RWPE2 (cell line): ENCODE measurements at regions not wholly inside any gene's neighbourhood (a gene's known extent, or its start where the extent isn't known, plus 50 kb on each side); places are given as distances from the start of the nearest gene placed in this dataset.

Experiments
- ATAC-seq: fragments of 200-7000 bp; cut with Tn5 transposase; 3 replicates; pipeline ENCODE4 v1.9.1; 2021; ENCODE audit warnings: low read depth
- DNase-seq: peaks from one replicate; pipeline ENCODE4 v3.0.0-alpha.2; 2020; ENCODE audit warnings: low spot score
- H3K27ac ChIP-seq: fragments of 450-650 bp; 2 replicates; pipeline ENCODE4 v1.5.1; 2017; ENCODE audit warnings: mild to moderate bottlenecking; ENCODE audit not compliant: poor library complexity, severe bottlenecking
- H3K27me3 ChIP-seq: fragments of 250-450 bp; sonication (Bioruptor Pico); 2 replicates; pipeline ENCODE4 v1.5.1; 2021; ENCODE audit warnings: mild to moderate bottlenecking, moderate library complexity; ENCODE audit not compliant: insufficient read depth, poor library complexity, severe bottlenecking
- H3K36me3 ChIP-seq: fragments of 250-450 bp; sonication (Bioruptor Pico); 2 replicates; pipeline ENCODE4 v1.5.1; 2020; ENCODE audit warnings: low read depth, mild to moderate bottlenecking, moderate library complexity
- H3K4me1 ChIP-seq: fragments of 250-450 bp; sonication (Bioruptor Pico); 2 replicates; pipeline ENCODE4 v1.5.1; 2021; ENCODE audit warnings: mild to moderate bottlenecking, moderate library complexity; ENCODE audit not compliant: insufficient read depth, poor library complexity, severe bottlenecking
- H3K4me3 ChIP-seq: fragments of 250-450 bp; sonication (Bioruptor Pico); 2 replicates; pipeline ENCODE4 v1.5.1; 2021; ENCODE audit warnings: mild to moderate bottlenecking, moderate library complexity; ENCODE audit not compliant: severe bottlenecking
- H3K9me3 ChIP-seq: fragments of 250-450 bp; sonication (Bioruptor Pico); 2 replicates; pipeline ENCODE4 v1.5.1; 2021; ENCODE audit warnings: mild to moderate bottlenecking, moderate library complexity; ENCODE audit not compliant: severe bottlenecking
- TF ChIP-seq, protein P1 (sequence below): fragments of 450-650 bp; IDR thresholded peaks from one replicate; pipeline ENCODE4 v1.5.1; 2017; ENCODE audit warnings: mild to moderate bottlenecking, moderate library complexity; ENCODE audit not compliant: poor library complexity, severe bottlenecking

DNA sequence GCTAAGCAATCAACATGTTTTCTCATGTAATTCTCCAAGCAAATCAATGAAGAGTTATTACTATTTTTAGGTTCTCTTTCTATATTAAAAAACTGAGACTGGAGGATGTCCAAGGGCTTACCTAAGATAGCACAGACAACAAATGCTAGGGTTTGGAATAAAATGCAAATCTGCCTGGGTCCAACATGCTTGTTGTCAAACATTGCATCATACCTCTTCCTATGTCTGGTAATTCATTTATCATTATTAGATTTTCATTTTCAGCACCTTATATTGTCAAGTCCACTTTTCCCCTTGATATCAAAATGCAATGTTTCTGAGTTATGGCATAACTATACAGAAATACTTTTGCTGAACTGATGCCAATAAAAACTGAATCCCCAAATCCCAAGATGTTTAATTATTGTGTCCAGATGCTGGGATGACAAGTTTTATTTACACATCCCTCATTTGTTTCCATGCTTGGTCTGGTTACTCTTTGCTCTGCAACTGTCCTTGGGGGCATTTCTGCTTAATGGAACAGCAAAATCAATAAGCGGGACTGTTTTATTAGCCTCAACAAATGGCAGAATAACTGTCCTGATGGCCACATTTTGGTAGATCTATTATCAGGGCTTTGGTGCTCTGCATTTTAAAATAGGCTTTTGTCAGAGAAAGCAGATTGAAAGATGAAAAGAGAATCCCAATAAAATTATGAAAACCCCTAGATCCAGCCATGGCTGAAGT lies 86.0 kb downstream of the C11orf87 start:
- no peaks in the 10 kb centered on the region for H3K27me3 ChIP-seq
- H3K27ac ChIP-seq: no peak overlapping the region
- no peaks in the 10 kb centered on the region for H3K4me1 ChIP-seq
- ATAC-seq (no peak), DNase-seq (no peak)
- TF ChIP-seq, protein P1, sequence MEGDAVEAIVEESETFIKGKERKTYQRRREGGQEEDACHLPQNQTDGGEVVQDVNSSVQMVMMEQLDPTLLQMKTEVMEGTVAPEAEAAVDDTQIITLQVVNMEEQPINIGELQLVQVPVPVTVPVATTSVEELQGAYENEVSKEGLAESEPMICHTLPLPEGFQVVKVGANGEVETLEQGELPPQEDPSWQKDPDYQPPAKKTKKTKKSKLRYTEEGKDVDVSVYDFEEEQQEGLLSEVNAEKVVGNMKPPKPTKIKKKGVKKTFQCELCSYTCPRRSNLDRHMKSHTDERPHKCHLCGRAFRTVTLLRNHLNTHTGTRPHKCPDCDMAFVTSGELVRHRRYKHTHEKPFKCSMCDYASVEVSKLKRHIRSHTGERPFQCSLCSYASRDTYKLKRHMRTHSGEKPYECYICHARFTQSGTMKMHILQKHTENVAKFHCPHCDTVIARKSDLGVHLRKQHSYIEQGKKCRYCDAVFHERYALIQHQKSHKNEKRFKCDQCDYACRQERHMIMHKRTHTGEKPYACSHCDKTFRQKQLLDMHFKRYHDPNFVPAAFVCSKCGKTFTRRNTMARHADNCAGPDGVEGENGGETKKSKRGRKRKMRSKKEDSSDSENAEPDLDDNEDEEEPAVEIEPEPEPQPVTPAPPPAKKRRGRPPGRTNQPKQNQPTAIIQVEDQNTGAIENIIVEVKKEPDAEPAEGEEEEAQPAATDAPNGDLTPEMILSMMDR: no peak
- H3K9me3 ChIP-seq: no peaks in the 10 kb centered on the region
- no peaks in the 10 kb centered on the region for H3K36me3 ChIP-seq
- no peak overlapping the region for H3K4me3 ChIP-seq

DNA sequence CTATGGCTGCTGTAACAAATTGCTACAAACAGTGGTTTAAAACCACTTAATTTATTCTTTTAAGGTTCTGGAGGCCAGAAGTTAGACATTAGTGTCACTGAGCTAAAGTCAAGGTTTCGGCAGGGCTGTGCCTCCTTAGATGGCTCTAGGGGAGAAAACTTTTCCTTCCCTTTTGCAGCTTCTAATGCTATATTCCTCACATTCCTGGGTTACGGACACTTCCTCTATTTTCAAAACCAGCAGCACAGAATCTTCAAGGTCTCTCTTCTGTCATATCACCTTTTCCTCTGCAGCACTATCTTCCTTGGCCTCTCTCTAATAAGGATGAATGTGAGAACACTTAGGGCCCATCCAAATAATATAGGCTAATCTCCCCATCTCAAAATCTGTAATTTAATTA lies 87.0 kb downstream of the C11orf87 start:
- TF ChIP-seq, protein P1: no peak
- Histone ChIP-seq H3K36me3 (no peaks in the 10 kb centered on the region), H3K27me3 (no peaks in the 10 kb centered on the region)

DNA sequence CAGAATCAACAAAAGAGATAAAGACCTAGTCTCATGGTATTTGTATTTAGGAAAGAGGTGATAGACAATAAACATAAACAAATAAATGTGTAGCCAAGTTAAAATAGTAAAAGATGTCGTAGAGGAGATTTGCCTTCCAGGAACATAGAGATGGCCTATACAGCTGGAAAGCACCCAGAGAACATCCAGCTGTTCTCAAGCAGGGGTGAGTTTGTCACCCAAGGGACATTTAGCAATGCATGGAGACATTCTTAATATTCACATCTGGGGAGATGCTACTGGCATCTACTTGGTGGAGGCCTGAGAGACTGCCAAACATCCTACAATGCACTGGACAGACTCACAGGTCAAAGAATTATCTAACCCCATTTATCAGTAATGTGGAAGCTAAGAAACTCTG lies 88.3 kb downstream of the C11orf87 start:
- Histone ChIP-seq H3K4me1 (no peaks in the 10 kb centered on the region), H3K36me3 (no peaks in the 10 kb centered on the region), H3K27ac (no peak overlapping the region), H3K27me3 (no peaks in the 10 kb centered on the region), H3K4me3 (no peak overlapping the region), H3K9me3 (no peaks in the 10 kb centered on the region)
- TF ChIP-seq, protein P1: no peak
- DNase-seq (no peak), ATAC-seq (no peak)

More for the DNA sequence above, 87.0 kb downstream of the C11orf87 start:
- Histone ChIP-seq H3K9me3 (no peaks in the 10 kb centered on the region), H3K4me3 (no peak overlapping the region), H3K4me1 (no peaks in the 10 kb centered on the region), H3K27ac (no peak overlapping the region)
- ATAC-seq (no peak), DNase-seq (no peak)

DNA sequence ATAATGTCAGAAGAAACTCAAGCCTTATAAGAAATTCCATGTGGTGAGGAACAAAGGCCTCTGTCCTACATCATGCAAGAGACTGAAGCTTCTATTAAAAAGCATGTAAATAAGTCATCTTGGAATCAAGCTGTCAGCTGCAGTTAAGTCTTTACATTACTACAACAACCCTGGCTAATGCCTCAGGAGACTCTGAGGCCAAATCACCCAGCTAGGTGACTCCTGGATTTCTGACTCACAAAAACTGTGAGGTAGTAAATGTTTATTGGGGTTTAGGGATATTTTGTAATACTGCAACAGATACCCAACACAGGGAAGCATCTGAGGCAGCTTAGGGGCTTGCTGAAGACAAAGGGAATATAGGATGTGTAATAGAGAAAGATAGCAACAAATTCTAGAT lies 89.6 kb downstream of the C11orf87 start:
- no peak overlapping the region for H3K27ac ChIP-seq
- DNase-seq (no peak), ATAC-seq (no peak)

DNA sequence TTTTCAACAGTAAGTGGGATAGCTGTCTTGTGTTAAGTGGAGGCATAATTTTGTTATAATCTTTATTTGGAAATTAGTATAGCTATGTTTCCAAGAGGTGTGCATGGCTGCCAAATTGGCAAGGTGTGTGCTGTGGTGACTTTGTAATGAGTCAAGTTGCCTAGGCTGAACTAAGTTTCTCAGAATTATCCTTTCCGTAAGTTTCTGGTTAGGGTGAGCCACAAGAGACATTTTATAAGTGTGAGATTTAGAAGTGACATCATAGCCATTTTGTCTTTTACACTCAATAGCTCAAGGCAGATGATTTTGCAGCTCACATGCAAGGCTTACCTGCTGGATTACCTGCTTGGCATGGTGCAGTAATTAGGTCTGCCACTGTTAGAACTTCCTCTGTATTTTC lies 90.3 kb downstream of the C11orf87 start:
- DNase-seq: no peak
- Histone ChIP-seq H3K4me1 (no peaks in the 10 kb centered on the region), H3K4me3 (no peak overlapping the region), H3K9me3 (no peaks in the 10 kb centered on the region), H3K27me3 (no peaks in the 10 kb centered on the region), H3K27ac (no peak overlapping the region), H3K36me3 (no peaks in the 10 kb centered on the region)
- TF ChIP-seq, protein P1: no peak
- ATAC-seq: no peak

More for the DNA sequence above, 89.6 kb downstream of the C11orf87 start:
- Histone ChIP-seq H3K36me3 (no peaks in the 10 kb centered on the region), H3K27me3 (no peaks in the 10 kb centered on the region), H3K4me3 (no peak overlapping the region), H3K4me1 (no peaks in the 10 kb centered on the region), H3K9me3 (no peaks in the 10 kb centered on the region)
- TF ChIP-seq, protein P1: no peak
